ENCODE measurements at regions not wholly inside any gene's neighbourhood (a gene's known extent, or its start where the extent isn't known, plus 50 kb on each side); places are given as distances from the start of the nearest gene placed in this dataset.

DNA sequence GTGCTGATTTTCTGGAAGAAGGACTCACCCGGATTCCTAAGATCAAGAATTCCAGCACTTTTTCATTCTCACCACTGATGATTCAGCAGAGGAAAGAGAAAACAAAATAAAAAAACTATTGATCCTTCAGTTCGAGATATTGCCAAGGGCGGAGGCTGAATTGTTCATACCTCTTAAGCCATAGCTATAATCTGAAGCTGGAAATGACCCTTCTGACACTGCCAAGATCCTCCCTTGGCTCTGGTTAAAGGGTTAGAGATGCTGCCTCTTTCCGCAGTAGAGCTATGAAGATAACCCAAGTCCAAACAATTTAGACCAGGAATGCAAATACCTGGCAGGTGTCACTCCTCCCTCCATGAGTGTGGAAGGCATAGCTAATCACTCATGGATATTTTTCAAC, 73.0 kb downstream of the TMEM114 start:
- Histone ChIP-seq H3F3A (replicated peaks; ENCODE audit: low read depth) (no peaks in the 10 kb centered on the region), H3K4me3 (no peak overlapping the region), H3K79me2 (replicated peaks; ENCODE audit: insufficient read depth) (no peaks in the 10 kb centered on the region), H3K36me3 (ENCODE audit: insufficient read depth) (no peaks in the 10 kb centered on the region), H2AFZ (no peak overlapping the region), H3K27ac (ENCODE audit: low read depth) (no peak overlapping the region), H4K20me1 (replicated peaks; ENCODE audit: insufficient read depth) (no peaks in the 10 kb centered on the region), H3K4me2 (no peak overlapping the region), H3K9me2 (ENCODE audit: insufficient read depth) (no peaks in the 10 kb centered on the region), H3K4me1 (ENCODE audit: insufficient read depth) (no peaks in the 10 kb centered on the region), H3K27me3 (ENCODE audit: insufficient read depth) (no peaks in the 10 kb centered on the region)
- no peak overlapping the region for H3K27ac Mint-ChIP-seq
- no peak for ATAC-seq
- no peak for DNase-seq (ENCODE audit: low spot score)
- no peak overlapping the region for H3K4me3 Mint-ChIP-seq
- no peaks in the 10 kb centered on the region for H3K36me3 Mint-ChIP-seq (ENCODE audit: low read depth)
- TF ChIP-seq POLR2AphosphoS5 (IDR thresholded peaks at IDR 0.05; ENCODE audit: low read depth) (no peak), NANOG (IDR thresholded peaks at IDR 0.05; ENCODE audit: borderline replicate concordance) (no peak), CREB1 (CRISPR knock-in tag; IDR thresholded peaks at IDR 0.05; ENCODE audit: low read depth) (no peak), EZH2phosphoT487 (IDR thresholded peaks at IDR 0.05; ENCODE audit: unreplicated experiment) (no peak), ZNF114 (CRISPR knock-in tag; IDR thresholded peaks at IDR 0.05) (no peak), JUNB (IDR thresholded peaks at IDR 0.05; ENCODE audit: unreplicated experiment) (no peak), ZNF331 (CRISPR knock-in tag; IDR thresholded peaks at IDR 0.05; ENCODE audit: low read depth) (no peak), EZH2 (IDR thresholded peaks at IDR 0.05; ENCODE audit: low read depth, unreplicated experiment) (no peak), STAT1 (IDR thresholded peaks at IDR 0.05; ENCODE audit: unreplicated experiment) (no peak)
- TF ChIP-seq, protein P1, sequence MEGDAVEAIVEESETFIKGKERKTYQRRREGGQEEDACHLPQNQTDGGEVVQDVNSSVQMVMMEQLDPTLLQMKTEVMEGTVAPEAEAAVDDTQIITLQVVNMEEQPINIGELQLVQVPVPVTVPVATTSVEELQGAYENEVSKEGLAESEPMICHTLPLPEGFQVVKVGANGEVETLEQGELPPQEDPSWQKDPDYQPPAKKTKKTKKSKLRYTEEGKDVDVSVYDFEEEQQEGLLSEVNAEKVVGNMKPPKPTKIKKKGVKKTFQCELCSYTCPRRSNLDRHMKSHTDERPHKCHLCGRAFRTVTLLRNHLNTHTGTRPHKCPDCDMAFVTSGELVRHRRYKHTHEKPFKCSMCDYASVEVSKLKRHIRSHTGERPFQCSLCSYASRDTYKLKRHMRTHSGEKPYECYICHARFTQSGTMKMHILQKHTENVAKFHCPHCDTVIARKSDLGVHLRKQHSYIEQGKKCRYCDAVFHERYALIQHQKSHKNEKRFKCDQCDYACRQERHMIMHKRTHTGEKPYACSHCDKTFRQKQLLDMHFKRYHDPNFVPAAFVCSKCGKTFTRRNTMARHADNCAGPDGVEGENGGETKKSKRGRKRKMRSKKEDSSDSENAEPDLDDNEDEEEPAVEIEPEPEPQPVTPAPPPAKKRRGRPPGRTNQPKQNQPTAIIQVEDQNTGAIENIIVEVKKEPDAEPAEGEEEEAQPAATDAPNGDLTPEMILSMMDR (conservative IDR thresholded peaks at IDR 0.05; ENCODE audit: low read depth in 2 of 2): no peak
- TF ChIP-seq, protein P2, sequence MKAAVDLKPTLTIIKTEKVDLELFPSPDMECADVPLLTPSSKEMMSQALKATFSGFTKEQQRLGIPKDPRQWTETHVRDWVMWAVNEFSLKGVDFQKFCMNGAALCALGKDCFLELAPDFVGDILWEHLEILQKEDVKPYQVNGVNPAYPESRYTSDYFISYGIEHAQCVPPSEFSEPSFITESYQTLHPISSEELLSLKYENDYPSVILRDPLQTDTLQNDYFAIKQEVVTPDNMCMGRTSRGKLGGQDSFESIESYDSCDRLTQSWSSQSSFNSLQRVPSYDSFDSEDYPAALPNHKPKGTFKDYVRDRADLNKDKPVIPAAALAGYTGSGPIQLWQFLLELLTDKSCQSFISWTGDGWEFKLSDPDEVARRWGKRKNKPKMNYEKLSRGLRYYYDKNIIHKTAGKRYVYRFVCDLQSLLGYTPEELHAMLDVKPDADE (IDR thresholded peaks at IDR 0.05): no peak
- TF ChIP-seq, protein P3, sequence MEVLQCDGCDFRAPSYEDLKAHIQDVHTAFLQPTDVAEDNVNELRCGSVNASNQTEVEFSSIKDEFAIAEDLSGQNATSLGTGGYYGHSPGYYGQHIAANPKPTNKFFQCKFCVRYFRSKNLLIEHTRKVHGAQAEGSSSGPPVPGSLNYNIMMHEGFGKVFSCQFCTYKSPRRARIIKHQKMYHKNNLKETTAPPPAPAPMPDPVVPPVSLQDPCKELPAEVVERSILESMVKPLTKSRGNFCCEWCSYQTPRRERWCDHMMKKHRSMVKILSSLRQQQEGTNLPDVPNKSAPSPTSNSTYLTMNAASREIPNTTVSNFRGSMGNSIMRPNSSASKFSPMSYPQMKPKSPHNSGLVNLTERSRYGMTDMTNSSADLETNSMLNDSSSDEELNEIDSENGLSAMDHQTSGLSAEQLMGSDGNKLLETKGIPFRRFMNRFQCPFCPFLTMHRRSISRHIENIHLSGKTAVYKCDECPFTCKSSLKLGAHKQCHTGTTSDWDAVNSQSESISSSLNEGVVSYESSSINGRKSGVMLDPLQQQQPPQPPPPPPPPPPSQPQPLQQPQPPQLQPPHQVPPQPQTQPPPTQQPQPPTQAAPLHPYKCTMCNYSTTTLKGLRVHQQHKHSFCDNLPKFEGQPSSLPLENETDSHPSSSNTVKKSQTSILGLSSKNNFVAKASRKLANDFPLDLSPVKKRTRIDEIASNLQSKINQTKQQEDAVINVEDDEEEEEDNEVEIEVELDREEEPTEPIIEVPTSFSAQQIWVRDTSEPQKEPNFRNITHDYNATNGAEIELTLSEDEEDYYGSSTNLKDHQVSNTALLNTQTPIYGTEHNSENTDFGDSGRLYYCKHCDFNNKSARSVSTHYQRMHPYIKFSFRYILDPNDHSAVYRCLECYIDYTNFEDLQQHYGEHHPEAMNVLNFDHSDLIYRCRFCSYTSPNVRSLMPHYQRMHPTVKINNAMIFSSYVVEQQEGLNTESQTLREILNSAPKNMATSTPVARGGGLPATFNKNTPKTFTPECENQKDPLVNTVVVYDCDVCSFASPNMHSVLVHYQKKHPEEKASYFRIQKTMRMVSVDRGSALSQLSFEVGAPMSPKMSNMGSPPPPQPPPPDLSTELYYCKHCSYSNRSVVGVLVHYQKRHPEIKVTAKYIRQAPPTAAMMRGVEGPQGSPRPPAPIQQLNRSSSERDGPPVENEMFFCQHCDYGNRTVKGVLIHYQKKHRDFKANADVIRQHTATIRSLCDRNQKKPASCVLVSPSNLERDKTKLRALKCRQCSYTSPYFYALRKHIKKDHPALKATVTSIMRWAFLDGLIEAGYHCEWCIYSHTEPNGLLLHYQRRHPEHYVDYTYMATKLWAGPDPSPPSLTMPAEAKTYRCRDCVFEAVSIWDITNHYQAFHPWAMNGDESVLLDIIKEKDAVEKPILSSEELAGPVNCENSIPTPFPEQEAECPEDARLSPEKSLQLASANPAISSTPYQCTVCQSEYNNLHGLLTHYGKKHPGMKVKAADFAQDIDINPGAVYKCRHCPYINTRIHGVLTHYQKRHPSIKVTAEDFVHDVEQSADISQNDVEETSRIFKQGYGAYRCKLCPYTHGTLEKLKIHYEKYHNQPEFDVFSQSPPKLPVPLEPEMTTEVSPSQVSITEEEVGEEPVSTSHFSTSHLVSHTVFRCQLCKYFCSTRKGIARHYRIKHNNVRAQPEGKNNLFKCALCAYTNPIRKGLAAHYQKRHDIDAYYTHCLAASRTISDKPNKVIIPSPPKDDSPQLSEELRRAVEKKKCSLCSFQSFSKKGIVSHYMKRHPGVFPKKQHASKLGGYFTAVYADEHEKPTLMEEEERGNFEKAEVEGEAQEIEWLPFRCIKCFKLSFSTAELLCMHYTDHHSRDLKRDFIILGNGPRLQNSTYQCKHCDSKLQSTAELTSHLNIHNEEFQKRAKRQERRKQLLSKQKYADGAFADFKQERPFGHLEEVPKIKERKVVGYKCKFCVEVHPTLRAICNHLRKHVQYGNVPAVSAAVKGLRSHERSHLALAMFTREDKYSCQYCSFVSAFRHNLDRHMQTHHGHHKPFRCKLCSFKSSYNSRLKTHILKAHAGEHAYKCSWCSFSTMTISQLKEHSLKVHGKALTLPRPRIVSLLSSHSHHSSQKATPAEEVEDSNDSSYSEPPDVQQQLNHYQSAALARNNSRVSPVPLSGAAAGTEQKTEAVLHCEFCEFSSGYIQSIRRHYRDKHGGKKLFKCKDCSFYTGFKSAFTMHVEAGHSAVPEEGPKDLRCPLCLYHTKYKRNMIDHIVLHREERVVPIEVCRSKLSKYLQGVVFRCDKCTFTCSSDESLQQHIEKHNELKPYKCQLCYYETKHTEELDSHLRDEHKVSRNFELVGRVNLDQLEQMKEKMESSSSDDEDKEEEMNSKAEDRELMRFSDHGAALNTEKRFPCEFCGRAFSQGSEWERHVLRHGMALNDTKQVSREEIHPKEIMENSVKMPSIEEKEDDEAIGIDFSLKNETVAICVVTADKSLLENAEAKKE (CRISPR knock-in tag; IDR thresholded peaks at IDR 0.05): no peak
- TF ChIP-seq, protein P4, sequence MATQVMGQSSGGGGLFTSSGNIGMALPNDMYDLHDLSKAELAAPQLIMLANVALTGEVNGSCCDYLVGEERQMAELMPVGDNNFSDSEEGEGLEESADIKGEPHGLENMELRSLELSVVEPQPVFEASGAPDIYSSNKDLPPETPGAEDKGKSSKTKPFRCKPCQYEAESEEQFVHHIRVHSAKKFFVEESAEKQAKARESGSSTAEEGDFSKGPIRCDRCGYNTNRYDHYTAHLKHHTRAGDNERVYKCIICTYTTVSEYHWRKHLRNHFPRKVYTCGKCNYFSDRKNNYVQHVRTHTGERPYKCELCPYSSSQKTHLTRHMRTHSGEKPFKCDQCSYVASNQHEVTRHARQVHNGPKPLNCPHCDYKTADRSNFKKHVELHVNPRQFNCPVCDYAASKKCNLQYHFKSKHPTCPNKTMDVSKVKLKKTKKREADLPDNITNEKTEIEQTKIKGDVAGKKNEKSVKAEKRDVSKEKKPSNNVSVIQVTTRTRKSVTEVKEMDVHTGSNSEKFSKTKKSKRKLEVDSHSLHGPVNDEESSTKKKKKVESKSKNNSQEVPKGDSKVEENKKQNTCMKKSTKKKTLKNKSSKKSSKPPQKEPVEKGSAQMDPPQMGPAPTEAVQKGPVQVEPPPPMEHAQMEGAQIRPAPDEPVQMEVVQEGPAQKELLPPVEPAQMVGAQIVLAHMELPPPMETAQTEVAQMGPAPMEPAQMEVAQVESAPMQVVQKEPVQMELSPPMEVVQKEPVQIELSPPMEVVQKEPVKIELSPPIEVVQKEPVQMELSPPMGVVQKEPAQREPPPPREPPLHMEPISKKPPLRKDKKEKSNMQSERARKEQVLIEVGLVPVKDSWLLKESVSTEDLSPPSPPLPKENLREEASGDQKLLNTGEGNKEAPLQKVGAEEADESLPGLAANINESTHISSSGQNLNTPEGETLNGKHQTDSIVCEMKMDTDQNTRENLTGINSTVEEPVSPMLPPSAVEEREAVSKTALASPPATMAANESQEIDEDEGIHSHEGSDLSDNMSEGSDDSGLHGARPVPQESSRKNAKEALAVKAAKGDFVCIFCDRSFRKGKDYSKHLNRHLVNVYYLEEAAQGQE (IDR thresholded peaks at IDR 0.05; ENCODE audit: unreplicated experiment): no peak
- peaks cover 4% of the 10 kb centered on the region for H3K27me3 Mint-ChIP-seq (ENCODE audit: insufficient read depth, low read depth, poor library complexity)
- no peaks in the 10 kb centered on the region for H3K9me3 Mint-ChIP-seq
- no peaks in the 10 kb centered on the region for H3K4me1 Mint-ChIP-seq

Data from GM23338 (cell line).